DOHH2 (cell line): ENCODE measurements at regions not wholly inside any gene's neighbourhood (a gene's known extent, or its start where the extent isn't known, plus 50 kb on each side); places are given as distances from the start of the nearest gene placed in this dataset.

Experiments used
- CTCF ChIP-seq: fragments of 200-600 bp; sonication (generic); IDR thresholded peaks from one replicate; pipeline ENCODE4 v1.5.1; 2014; ENCODE audit warnings: antibody characterized with exemption, mild to moderate bottlenecking, low read depth, low read length; ENCODE audit not compliant: poor library complexity, severe bottlenecking
- EZH2phosphoT487 ChIP-seq: fragments of 200-600 bp; sonication (generic); IDR thresholded peaks from 2 replicates; pipeline ENCODE4 v1.6.1; 2017; ENCODE audit warnings: borderline replicate concordance, mild to moderate bottlenecking, antibody characterized with exemption, low read length, moderate library complexity, mixed read lengths

GRCh38 chr1:182257369-182258063 is 134.1 kb downstream of the GLUL start:
- no peak for TF ChIP-seq CTCF
- no peak for TF ChIP-seq EZH2phosphoT487
